Neuron (in vitro differentiated cells): ENCODE measurements at regions not wholly inside any gene's neighbourhood (a gene's known extent, or its start where the extent isn't known, plus 50 kb on each side); places are given as distances from the start of the nearest gene placed in this dataset.
"Not testable (repeated sequence)": the region's sequence is repeated elsewhere in the genome, so short reads cannot be mapped to it uniquely, and the experiment has no call there.

Experiments used
- H2AFZ ChIP-seq: one replicate; pipeline ENCODE4 v1.6.1; 2013; ENCODE audit warnings: low read depth, mild to moderate bottlenecking, inconsistent platforms, low read length, moderate library complexity
- H3K27me3 ChIP-seq: one replicate; pipeline ENCODE4 v1.6.1; 2013; ENCODE audit warnings: low read length; ENCODE audit not compliant: insufficient read depth
- H3K36me3 ChIP-seq: one replicate; pipeline ENCODE4 v1.6.1; 2013; ENCODE audit warnings: low read length; ENCODE audit not compliant: insufficient read depth
- H3K4me1 ChIP-seq: one replicate; pipeline ENCODE4 v1.6.1; 2013; ENCODE audit warnings: low read length; ENCODE audit not compliant: insufficient read depth
- H3K4me3 ChIP-seq: 2 replicates; pipeline ENCODE4 v1.5.1; 2013; ENCODE audit warnings: mild to moderate bottlenecking, low read length, moderate library complexity
- H3K9me3 ChIP-seq: one replicate; pipeline ENCODE4 v1.6.1; 2013; ENCODE audit warnings: low read length

GRCh38 chr3:192054881-192055280 lies 593.9 kb downstream of the PYDC2 start:
- Histone ChIP-seq H2AFZ (no peak overlapping the region), H3K4me3 (no peak overlapping the region), H3K9me3 (no peaks in the 10 kb centered on the region), H3K27me3 (no peaks in the 10 kb centered on the region), H3K36me3 (no peaks in the 10 kb centered on the region), H3K4me1 (no peaks in the 10 kb centered on the region)

GRCh38 chr3:192055946-192056345 lies 595.0 kb downstream of the PYDC2 start:
- no peaks in the 10 kb centered on the region for H3K9me3 ChIP-seq
- no peaks in the 10 kb centered on the region for H3K27me3 ChIP-seq
- no peaks in the 10 kb centered on the region for H3K36me3 ChIP-seq
- no peak overlapping the region for H3K4me3 ChIP-seq
- H3K4me1 ChIP-seq: peaks cover 6% of the 10 kb centered on the region
- H2AFZ ChIP-seq: no peak overlapping the region

- H3K36me3 ChIP-seq: no peaks in the 10 kb centered on the region
- no peak overlapping the region for H2AFZ ChIP-seq
- no peaks in the 10 kb centered on the region for H3K9me3 ChIP-seq
- H3K4me1 ChIP-seq: peaks cover 6% of the 10 kb centered on the region
- H3K4me3 ChIP-seq: no peak overlapping the region
- H3K27me3 ChIP-seq: no peaks in the 10 kb centered on the region
These were observed 596.3 kb downstream of the PYDC2 start for GRCh38 chr3:192057261-192057660.

GRCh38 chr3:192060160-192060781 lies 599.3 kb downstream of the PYDC2 start:
- H3K4me3 ChIP-seq: no peak overlapping the region
- no peaks in the 10 kb centered on the region for H3K27me3 ChIP-seq

GRCh38 chr3:192061426-192061825 lies 600.5 kb downstream of the PYDC2 start:
- H2AFZ ChIP-seq: no peak overlapping the region
- no peak overlapping the region for H3K4me3 ChIP-seq
- H3K27me3 ChIP-seq: no peaks in the 10 kb centered on the region
- H3K4me1 ChIP-seq: peaks cover 6% of the 10 kb centered on the region
- no peaks in the 10 kb centered on the region for H3K9me3 ChIP-seq
- no peaks in the 10 kb centered on the region for H3K36me3 ChIP-seq

More at GRCh38 chr3:192060160-192060781, 599.3 kb downstream of the PYDC2 start:
- Histone ChIP-seq H3K9me3 (no peaks in the 10 kb centered on the region), H2AFZ (peak overlapping the region; percentile 60), H3K4me1 (peaks cover 6% of the 10 kb centered on the region), H3K36me3 (no peaks in the 10 kb centered on the region)

GRCh38 chr3:192062186-192062585 lies 601.2 kb downstream of the PYDC2 start:
- no peaks in the 10 kb centered on the region for H3K36me3 ChIP-seq
- no peaks in the 10 kb centered on the region for H3K9me3 ChIP-seq
- H3K4me3 ChIP-seq: no peak overlapping the region
- H2AFZ ChIP-seq: no peak overlapping the region
- peaks cover 6% of the 10 kb centered on the region for H3K4me1 ChIP-seq
- no peaks in the 10 kb centered on the region for H3K27me3 ChIP-seq

GRCh38 chr3:192063570-192063969 lies 602.6 kb downstream of the PYDC2 start:
- H2AFZ ChIP-seq: no peak overlapping the region
- H3K36me3 ChIP-seq: no peaks in the 10 kb centered on the region
- no peak overlapping the region for H3K4me3 ChIP-seq
- H3K4me1 ChIP-seq: peaks cover 6% of the 10 kb centered on the region
- H3K9me3 ChIP-seq: no peaks in the 10 kb centered on the region
- no peaks in the 10 kb centered on the region for H3K27me3 ChIP-seq

GRCh38 chr3:192064959-192065358 lies 604.0 kb downstream of the PYDC2 start:
- Histone ChIP-seq H3K27me3 (no peaks in the 10 kb centered on the region), H2AFZ (no peak overlapping the region), H3K9me3 (no peaks in the 10 kb centered on the region), H3K36me3 (no peaks in the 10 kb centered on the region), H3K4me3 (no peak overlapping the region), H3K4me1 (peaks cover 6% of the 10 kb centered on the region)

- H3K4me1 ChIP-seq, H3K4me3 ChIP-seq: not testable (repeated sequence)
These were observed 605.3 kb downstream of the PYDC2 start for GRCh38 chr3:192066253-192066652.

GRCh38 chr3:192068464-192069254 lies 607.7 kb downstream of the PYDC2 start:
- no peaks in the 10 kb centered on the region for H3K4me1 ChIP-seq
- no peak overlapping the region for H3K4me3 ChIP-seq
- H3K27me3 ChIP-seq: no peaks in the 10 kb centered on the region

More at GRCh38 chr3:192066253-192066652, 605.3 kb downstream of the PYDC2 start:
- not testable (repeated sequence) for H3K27me3 ChIP-seq, H2AFZ ChIP-seq, H3K36me3 ChIP-seq, H3K9me3 ChIP-seq

GRCh38 chr3:192077795-192078497 lies 617.0 kb downstream of the PYDC2 start:
- Histone ChIP-seq H3K27me3 (no peaks in the 10 kb centered on the region), H3K9me3 (no peaks in the 10 kb centered on the region), H2AFZ (no peak overlapping the region), H3K4me1 (peaks cover 37% of the 10 kb centered on the region), H3K36me3 (no peaks in the 10 kb centered on the region), H3K4me3 (no peak overlapping the region)

More at GRCh38 chr3:192068464-192069254, 607.7 kb downstream of the PYDC2 start:
- no peak overlapping the region for H2AFZ ChIP-seq
- no peaks in the 10 kb centered on the region for H3K36me3 ChIP-seq
- H3K9me3 ChIP-seq: no peaks in the 10 kb centered on the region

- Histone ChIP-seq H3K36me3 (no peaks in the 10 kb centered on the region), H3K27me3 (no peaks in the 10 kb centered on the region), H3K4me3 (no peak overlapping the region), H2AFZ (no peak overlapping the region), H3K9me3 (no peaks in the 10 kb centered on the region), H3K4me1 (peaks cover 40% of the 10 kb centered on the region)
These were observed 618.1 kb downstream of the PYDC2 start for GRCh38 chr3:192079098-192079497.

GRCh38 chr3:192080336-192080735 lies 619.4 kb downstream of the PYDC2 start:
- Histone ChIP-seq H3K9me3 (no peaks in the 10 kb centered on the region), H3K27me3 (no peaks in the 10 kb centered on the region), H3K4me1 (peaks cover 40% of the 10 kb centered on the region), H2AFZ (no peak overlapping the region), H3K4me3 (no peak overlapping the region), H3K36me3 (no peaks in the 10 kb centered on the region)
